GM13977 (cell line): ENCODE measurements at regions not wholly inside any gene's neighbourhood (a gene's known extent, or its start where the extent isn't known, plus 50 kb on each side); places are given as distances from the start of the nearest gene placed in this dataset.
"Not testable (repeated sequence)": the region's sequence is repeated elsewhere in the genome, so short reads cannot be mapped to it uniquely, and the experiment has no call there.

ENCODE experiments used
- DNase-seq: peaks from one replicate; pipeline ENCODE4 v3.0.0; 2012; ENCODE audit warnings: low spot score
- in situ Hi-C: fragments of 300-500 bp; cut with MboI; formaldehyde crosslinking; loops from one replicate; pipeline ENCODE4 v1.12.0; 2022; ENCODE audit warnings: low sequenced_read_pairs, low pct_unique_long_range_greater_than_20kb, mixed read lengths, inconsistent platforms; ENCODE audit not compliant: unreplicated experiment
- TF ChIP-seq, protein P1 (sequence below): IDR thresholded peaks from 2 replicates; pipeline ENCODE4 v1.5.1; 2012; ENCODE audit warnings: mild to moderate bottlenecking, control low read depth; ENCODE audit not compliant: insufficient read depth; ENCODE audit errors: extremely low read depth, missing control alignments

GRCh38 chr3:74009961-74010844 is 385.5 kb upstream of the PDZRN3 start:
- in situ Hi-C loops: no loop called here

GRCh38 chr3:74004386-74004785 is 379.6 kb upstream of the PDZRN3 start:
- in situ Hi-C loops: no loop called here
- TF ChIP-seq, protein P1, sequence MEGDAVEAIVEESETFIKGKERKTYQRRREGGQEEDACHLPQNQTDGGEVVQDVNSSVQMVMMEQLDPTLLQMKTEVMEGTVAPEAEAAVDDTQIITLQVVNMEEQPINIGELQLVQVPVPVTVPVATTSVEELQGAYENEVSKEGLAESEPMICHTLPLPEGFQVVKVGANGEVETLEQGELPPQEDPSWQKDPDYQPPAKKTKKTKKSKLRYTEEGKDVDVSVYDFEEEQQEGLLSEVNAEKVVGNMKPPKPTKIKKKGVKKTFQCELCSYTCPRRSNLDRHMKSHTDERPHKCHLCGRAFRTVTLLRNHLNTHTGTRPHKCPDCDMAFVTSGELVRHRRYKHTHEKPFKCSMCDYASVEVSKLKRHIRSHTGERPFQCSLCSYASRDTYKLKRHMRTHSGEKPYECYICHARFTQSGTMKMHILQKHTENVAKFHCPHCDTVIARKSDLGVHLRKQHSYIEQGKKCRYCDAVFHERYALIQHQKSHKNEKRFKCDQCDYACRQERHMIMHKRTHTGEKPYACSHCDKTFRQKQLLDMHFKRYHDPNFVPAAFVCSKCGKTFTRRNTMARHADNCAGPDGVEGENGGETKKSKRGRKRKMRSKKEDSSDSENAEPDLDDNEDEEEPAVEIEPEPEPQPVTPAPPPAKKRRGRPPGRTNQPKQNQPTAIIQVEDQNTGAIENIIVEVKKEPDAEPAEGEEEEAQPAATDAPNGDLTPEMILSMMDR: no peak
- no peak for DNase-seq

More at GRCh38 chr3:74009961-74010844, 385.5 kb upstream of the PDZRN3 start:
- TF ChIP-seq, protein P1: no peak
- DNase-seq: no peak

DNA sequence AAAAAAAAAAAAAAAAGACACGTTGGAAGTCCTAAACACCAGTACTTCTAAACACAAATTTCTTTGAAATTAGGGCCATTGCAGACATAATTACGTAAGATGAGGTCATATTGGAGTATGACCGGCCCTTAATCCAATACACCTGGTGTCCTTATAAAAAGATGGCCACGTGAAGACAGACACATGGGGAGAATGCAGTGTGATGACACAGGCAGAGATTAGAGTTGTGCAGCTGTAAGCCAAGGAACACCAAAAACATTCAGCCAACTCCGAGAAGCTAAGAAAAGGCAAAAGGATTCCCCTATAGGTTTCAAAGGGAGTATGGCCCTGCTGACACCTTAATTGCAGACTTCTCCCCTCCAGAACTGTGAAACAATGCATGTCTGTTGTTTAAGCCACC is 379.0 kb upstream of the PDZRN3 start:
- in situ Hi-C loops: no loop called here

GRCh38 chr3:74001436-74001835 is 376.7 kb upstream of the PDZRN3 start:
- DNase-seq: no peak
- TF ChIP-seq, protein P1: no peak
- in situ Hi-C loops: no loop called here

More for the DNA sequence above, 379.0 kb upstream of the PDZRN3 start:
- DNase-seq: no peak
- TF ChIP-seq, protein P1: no peak

- TF ChIP-seq, protein P1: no peak
- in situ Hi-C loops: no loop called here
- DNase-seq: no peak
Observed at GRCh38 chr3:74000725-74001124, 376.0 kb upstream of the PDZRN3 start.

DNA sequence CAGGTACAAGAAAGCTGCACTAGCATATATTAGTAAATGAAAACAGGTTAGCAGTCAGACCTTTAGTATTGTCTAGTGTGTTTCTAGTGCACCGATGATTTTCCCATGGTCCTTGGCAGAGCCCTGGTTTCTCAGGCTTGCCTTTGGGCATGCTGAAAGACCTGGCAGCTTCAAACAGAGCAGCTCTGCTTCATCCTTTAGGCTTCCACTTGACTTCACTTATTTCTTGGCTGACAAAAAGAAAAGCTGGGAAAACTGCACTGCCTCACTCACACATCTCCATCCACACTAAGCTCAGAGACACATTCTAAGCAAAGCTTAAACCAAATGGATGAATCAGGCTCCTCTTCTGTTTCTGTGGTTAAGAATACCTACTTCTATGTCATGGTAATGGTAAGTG is 374.8 kb upstream of the PDZRN3 start:
- in situ Hi-C loops: no loop called here
- TF ChIP-seq, protein P1: no peak
- DNase-seq: no peak

- DNase-seq, in situ Hi-C loops: not testable (repeated sequence)
Observed at GRCh38 chr3:73990691-73991090, 365.9 kb upstream of the PDZRN3 start.
